Type B pancreatic cell (in vitro differentiated cells): ENCODE measurements at regions not wholly inside any gene's neighbourhood (a gene's known extent, or its start where the extent isn't known, plus 50 kb on each side); places are given as distances from the start of the nearest gene placed in this dataset.
A peak's percentile ranks its signal among the peaks of the same experiment; 100 is the strongest.

Experiments used
- DNase-seq: peaks from one replicate; pipeline ENCODE4 v3.0.0; 2021; ENCODE audit warnings: mixed read lengths; ENCODE audit not compliant: unreplicated experiment; ENCODE audit errors: extremely low spot score
- H3K27ac Mint-ChIP-seq: 2 replicates; pipeline ENCODE4 v1.8.0; 2021; ENCODE audit warnings: mild to moderate bottlenecking, mixed read lengths
- H3K27me3 Mint-ChIP-seq: 2 replicates; pipeline ENCODE4 v1.8.0; 2021; ENCODE audit warnings: mixed read lengths
- H3K36me3 Mint-ChIP-seq: 2 replicates; pipeline ENCODE4 v1.8.0; 2021; ENCODE audit warnings: mixed read lengths
- H3K4me1 Mint-ChIP-seq: one replicate; pipeline ENCODE4 v1.8.0; 2021; ENCODE audit warnings: mixed read lengths; ENCODE audit not compliant: unreplicated experiment
- H3K4me3 Mint-ChIP-seq: 2 replicates; pipeline ENCODE4 v1.8.0; 2021; ENCODE audit warnings: mild to moderate bottlenecking, mixed read lengths
- H3K9me3 Mint-ChIP-seq: 2 replicates; pipeline ENCODE4 v1.8.0; 2021; ENCODE audit warnings: mixed read lengths
- TF ChIP-seq, protein P1 (sequence below): fragments of 200-600 bp; sonication (generic); conservative IDR thresholded peaks from 2 replicates; pipeline ENCODE4 v1.5.0; 2021; ENCODE audit warnings: antibody characterized with exemption, mild to moderate bottlenecking

DNA sequence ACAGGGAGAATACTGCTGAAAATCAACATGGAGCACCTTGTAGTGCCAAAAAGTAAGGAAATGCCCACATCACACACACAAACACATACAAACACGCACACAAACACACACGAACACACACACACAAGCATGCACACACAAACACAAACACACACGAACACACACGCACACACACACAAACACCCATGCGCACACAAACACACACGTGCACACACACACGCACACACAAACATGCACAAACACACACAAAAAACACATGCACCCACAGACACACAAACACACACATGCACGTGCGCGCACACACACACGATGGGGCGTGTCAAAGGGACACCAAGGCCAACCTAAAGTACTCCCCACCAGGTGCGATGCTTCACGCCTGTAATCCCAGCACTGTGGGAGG is 61.7 kb upstream of the C14orf180 start:
- Mint-ChIP-seq H3K27me3 (peaks cover 21% of the 10 kb centered on the region), H3K4me1 (no peaks in the 10 kb centered on the region), H3K4me3 (no peak overlapping the region), H3K36me3 (no peaks in the 10 kb centered on the region), H3K27ac (no peak overlapping the region), H3K9me3 (peaks cover 4% of the 10 kb centered on the region)
- TF ChIP-seq, protein P1, sequence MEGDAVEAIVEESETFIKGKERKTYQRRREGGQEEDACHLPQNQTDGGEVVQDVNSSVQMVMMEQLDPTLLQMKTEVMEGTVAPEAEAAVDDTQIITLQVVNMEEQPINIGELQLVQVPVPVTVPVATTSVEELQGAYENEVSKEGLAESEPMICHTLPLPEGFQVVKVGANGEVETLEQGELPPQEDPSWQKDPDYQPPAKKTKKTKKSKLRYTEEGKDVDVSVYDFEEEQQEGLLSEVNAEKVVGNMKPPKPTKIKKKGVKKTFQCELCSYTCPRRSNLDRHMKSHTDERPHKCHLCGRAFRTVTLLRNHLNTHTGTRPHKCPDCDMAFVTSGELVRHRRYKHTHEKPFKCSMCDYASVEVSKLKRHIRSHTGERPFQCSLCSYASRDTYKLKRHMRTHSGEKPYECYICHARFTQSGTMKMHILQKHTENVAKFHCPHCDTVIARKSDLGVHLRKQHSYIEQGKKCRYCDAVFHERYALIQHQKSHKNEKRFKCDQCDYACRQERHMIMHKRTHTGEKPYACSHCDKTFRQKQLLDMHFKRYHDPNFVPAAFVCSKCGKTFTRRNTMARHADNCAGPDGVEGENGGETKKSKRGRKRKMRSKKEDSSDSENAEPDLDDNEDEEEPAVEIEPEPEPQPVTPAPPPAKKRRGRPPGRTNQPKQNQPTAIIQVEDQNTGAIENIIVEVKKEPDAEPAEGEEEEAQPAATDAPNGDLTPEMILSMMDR = no peak
- peak; percentile 39 for DNase-seq

DNA sequence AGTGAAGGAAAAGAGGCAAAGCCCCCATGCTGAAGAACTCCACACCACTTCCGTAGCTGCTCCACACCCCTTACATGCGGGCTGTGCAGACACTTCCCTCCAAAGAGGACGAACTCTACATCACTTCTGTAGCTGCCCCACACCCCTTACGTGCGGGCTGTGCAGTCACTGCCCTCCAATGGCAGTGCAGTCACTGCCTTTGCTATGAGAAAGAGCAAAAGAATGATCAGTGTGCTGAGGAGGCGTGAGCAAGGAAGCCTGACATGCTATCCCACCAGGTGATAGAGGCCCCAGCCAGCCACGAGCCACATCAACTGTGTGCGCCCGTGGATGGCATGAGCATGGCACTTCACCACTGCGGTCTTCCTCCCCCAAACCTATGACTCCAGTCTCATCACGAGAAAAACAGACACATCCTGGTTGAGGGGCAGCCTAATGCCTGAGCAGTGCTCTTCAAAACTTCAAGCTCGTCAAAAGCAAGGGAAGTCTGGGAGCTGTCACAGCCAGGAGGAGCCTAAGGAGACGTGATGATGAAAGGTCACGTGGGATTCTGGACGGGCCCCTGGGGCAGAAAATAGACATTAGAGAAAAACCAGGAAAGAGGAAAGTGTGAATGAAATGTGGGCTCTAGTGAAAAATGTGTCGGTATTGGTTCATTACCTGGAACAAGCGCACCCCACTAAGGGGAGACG is 60.8 kb upstream of the C14orf180 start:
- Mint-ChIP-seq H3K9me3 (peaks cover 4% of the 10 kb centered on the region), H3K36me3 (no peaks in the 10 kb centered on the region), H3K27me3 (peaks cover 21% of the 10 kb centered on the region), H3K27ac (no peak overlapping the region), H3K4me1 (no peaks in the 10 kb centered on the region), H3K4me3 (no peak overlapping the region)
- peak; percentile 45 for DNase-seq
- TF ChIP-seq, protein P1 = no peak

DNA sequence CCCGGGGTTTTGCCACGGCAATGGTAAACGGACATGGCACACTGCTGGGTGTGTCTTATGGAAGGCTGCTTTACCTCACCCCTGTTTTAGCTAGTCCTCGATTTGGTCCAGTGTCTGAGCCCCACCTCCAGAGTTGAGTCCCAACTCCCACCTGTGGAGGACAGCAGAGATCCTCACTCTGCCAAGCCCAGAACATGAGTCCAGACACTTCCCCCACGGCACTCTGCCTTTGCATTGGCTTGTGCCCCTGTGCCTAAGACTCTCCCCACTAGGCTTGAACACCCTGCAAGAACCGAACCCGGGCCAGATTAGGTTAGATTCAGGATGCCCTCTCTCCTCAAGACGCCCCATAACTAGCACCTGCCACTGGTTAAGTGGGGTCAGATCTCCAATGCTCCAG is 59.8 kb upstream of the C14orf180 start:
- Mint-ChIP-seq H3K36me3 (no peaks in the 10 kb centered on the region), H3K27ac (no peak overlapping the region), H3K4me1 (no peaks in the 10 kb centered on the region), H3K4me3 (no peak overlapping the region), H3K27me3 (peaks cover 18% of the 10 kb centered on the region), H3K9me3 (peaks cover 4% of the 10 kb centered on the region)
- peak; percentile 47 for DNase-seq
- TF ChIP-seq, protein P1 = no peak

DNA sequence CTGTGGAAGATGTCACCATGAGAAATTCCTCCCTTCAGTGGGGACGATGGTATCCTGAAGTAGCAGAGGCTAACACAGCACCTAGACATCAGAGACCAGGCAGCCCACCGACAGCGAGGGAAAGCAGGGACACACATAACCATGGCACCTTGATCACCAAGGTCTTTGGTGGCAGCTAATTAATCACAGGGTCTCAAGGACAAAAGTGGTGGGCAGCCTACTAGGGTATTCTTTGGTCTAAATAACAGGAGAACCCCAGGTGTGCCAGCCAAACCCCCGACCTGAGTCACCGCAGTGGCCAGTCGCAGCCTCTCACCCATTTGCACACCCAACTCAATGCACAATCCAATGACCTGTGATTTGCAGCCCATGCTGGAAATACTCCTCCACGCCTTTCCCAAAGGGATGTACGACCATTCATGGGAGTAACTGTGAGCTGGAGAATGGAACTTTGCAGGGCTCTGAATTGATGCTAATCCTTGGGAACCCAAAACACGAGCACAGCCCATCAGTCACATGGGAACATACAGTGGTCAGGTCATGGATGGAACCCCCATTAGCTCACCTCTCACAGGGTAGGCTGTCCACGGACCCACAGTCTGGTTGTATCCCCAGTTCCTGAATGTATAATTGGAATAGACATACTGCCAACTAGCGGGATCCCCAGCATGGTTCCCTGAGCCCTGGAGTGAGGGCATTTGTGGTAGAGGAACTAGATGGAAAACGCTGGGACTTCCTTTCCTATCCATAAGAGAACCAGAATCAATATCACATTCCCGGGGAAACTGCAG is 58.7 kb upstream of the C14orf180 start:
- no peaks in the 10 kb centered on the region for H3K4me1 Mint-ChIP-seq

DNA sequence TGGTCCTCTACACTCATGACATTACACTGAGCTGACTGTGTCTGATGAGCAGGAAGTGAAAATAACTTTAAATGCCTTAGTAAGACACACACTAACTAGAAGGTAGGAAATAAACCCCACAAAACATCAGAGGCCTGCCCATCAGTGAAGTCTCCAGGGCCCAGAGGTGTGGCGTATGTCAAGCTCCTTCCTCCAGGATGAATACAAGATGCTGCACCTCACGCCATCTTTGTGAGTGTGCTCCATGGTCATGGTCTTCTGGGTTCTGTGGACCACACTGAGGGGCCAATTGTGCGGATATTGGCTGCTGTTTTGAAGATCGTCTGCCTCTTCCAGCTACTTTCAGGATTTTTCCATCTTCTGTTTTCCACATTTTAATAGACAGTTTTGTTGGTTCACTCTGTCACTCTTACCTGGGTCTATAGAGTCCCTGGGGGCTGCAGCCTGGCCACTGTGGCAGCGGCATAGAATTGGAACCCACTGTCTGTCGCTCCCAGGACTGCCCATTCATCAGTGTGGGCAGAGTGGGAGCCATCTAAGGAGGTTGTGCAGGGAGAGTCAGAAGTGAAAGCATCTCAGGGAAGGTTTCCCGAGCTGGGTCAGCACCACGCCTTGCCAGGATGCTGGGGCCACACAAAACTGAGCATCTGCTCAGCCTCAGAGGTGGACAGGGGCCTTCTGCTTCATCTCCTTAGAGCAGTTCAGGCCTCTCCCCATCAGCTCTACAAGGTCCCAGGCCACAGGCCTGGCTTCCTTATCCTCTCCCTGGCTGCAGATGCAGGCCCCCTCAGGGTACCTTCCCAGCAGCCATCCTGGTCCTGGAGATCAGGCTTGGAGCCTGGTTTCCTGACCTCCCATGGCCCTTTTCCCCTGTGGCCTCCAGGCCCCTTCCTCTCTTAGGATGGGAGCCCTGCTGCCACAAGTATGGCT is 57.5 kb upstream of the C14orf180 start:
- H3K9me3 Mint-ChIP-seq = peaks cover 17% of the 10 kb centered on the region
- TF ChIP-seq, protein P1 = no peak
- peak; percentile 42 for DNase-seq
- H3K27me3 Mint-ChIP-seq = peaks cover 15% of the 10 kb centered on the region
- no peak overlapping the region for H3K27ac Mint-ChIP-seq
- H3K4me1 Mint-ChIP-seq = no peaks in the 10 kb centered on the region
- no peak overlapping the region for H3K4me3 Mint-ChIP-seq
- H3K36me3 Mint-ChIP-seq = no peaks in the 10 kb centered on the region

More for the DNA sequence above, 58.7 kb upstream of the C14orf180 start:
- Mint-ChIP-seq H3K27me3 (peaks cover 15% of the 10 kb centered on the region), H3K9me3 (peaks cover 9% of the 10 kb centered on the region), H3K36me3 (no peaks in the 10 kb centered on the region), H3K4me3 (no peak overlapping the region), H3K27ac (no peak overlapping the region)
- TF ChIP-seq, protein P1 = no peak
- DNase-seq = peak; percentile 44
